ENCODE measurements at regions not wholly inside any gene's neighbourhood (a gene's known extent, or its start where the extent isn't known, plus 50 kb on each side); places are given as distances from the start of the nearest gene placed in this dataset.

- TF ChIP-seq CREB5 (CRISPR knock-in tag; IDR thresholded peaks at IDR 0.05; ENCODE audit: low read depth) (no peak), CSDC2 (CRISPR knock-in tag; IDR thresholded peaks at IDR 0.05) (no peak), ARNTL (CRISPR knock-in tag; IDR thresholded peaks at IDR 0.05; ENCODE audit: borderline replicate concordance, low read depth) (no peak), PATZ1 (CRISPR knock-in tag; IDR thresholded peaks at IDR 0.05; ENCODE audit: borderline replicate concordance) (no peak), GLIS3 (CRISPR knock-in tag; IDR thresholded peaks at IDR 0.05) (no peak), OSR1 (CRISPR knock-in tag; IDR thresholded peaks at IDR 0.05) (no peak), ZC3H10 (CRISPR knock-in tag; IDR thresholded peaks at IDR 0.05) (no peak), RARB (CRISPR knock-in tag; IDR thresholded peaks at IDR 0.05) (no peak)
These were observed 627.9 kb upstream of the ST8SIA4 start for GRCh38 chr5:101531026-101531425.
